Activated CD4-positive, alpha-beta T cell treated with anti-CD3 and anti-CD28 coated beads, Interleukin-2, amount 10 ng/mL, durations not matched to agents 7 days and 5 days (primary cell): ENCODE measurements at regions not wholly inside any gene's neighbourhood (a gene's known extent, or its start where the extent isn't known, plus 50 kb on each side); places are given as distances from the start of the nearest gene placed in this dataset.

ENCODE experiments used
- CTCF ChIA-PET: fragments of 350-600 bp; sonication (Branson Sonifier 250); formaldehyde crosslinking; loops from one replicate; lab custom pipeline; 2021; ENCODE audit warnings: antibody characterized with exemption; lab: Charles Lee
- POLR2A ChIA-PET: fragments of 350-600 bp; sonication (Branson Sonifier 250); formaldehyde crosslinking; loops from one replicate; lab custom pipeline; 2021; ENCODE audit warnings: antibody characterized with exemption; lab: Charles Lee
- DNase-seq: peaks from one replicate; pipeline ENCODE4 v3.0.0-alpha.2; 2020
- H3K27ac Mint-ChIP-seq: one replicate; pipeline ENCODE4 v1.8.0; 2021; ENCODE audit warnings: mild to moderate bottlenecking, moderate library complexity, mixed read lengths
- H3K27me3 Mint-ChIP-seq: one replicate; pipeline ENCODE4 v1.8.0; 2021; ENCODE audit warnings: mixed read lengths
- H3K36me3 Mint-ChIP-seq: one replicate; pipeline ENCODE4 v1.8.0; 2021; ENCODE audit warnings: low read depth, mixed read lengths
- H3K4me1 Mint-ChIP-seq: one replicate; pipeline ENCODE4 v1.8.0; 2021; ENCODE audit warnings: mixed read lengths
- H3K4me3 Mint-ChIP-seq: one replicate; pipeline ENCODE4 v1.8.0; 2021; ENCODE audit warnings: mild to moderate bottlenecking, moderate library complexity, mixed read lengths
- H3K9me3 Mint-ChIP-seq: one replicate; pipeline ENCODE4 v1.8.0; 2021; ENCODE audit warnings: mixed read lengths

DNA sequence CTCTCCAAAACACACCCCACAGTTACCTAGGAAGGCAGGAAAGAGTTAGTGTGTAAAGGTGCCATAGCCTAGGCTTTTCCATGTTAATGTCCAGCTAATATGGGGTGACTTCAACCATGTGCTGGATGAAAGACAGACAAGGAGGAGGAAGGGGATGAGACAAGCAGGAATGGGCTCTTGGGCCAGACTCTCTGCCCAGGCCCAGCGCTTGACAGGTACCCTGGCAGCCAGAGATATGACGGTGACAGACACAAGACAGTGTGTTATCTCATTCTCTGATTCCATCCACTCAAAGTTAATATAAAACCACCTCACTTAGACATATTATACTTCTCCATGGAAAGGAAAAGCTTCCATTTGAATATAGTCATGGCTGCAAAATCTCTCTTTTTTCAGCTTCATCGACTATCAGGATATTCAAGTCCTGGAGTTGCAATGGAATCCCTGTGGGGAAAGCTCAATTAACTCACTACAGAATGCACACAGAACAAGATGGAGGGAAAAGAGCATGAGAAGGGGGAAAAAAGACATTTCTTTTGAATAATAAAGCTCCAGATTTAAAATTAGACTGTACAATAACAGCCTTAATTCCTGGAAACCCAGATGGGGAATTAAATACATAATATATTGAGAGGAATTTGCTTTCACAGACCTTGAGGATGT is 596.7 kb downstream of the TOX3 start:
- no peak overlapping the region for H3K4me3 Mint-ChIP-seq
- no peaks in the 10 kb centered on the region for H3K27me3 Mint-ChIP-seq
- CTCF ChIA-PET, result no interaction called here
- POLR2A ChIA-PET, result no interaction called here
- no peak for DNase-seq
- H3K9me3 Mint-ChIP-seq, result no peaks in the 10 kb centered on the region
- no peaks in the 10 kb centered on the region for H3K36me3 Mint-ChIP-seq
- no peak overlapping the region for H3K27ac Mint-ChIP-seq
- no peaks in the 10 kb centered on the region for H3K4me1 Mint-ChIP-seq

DNA sequence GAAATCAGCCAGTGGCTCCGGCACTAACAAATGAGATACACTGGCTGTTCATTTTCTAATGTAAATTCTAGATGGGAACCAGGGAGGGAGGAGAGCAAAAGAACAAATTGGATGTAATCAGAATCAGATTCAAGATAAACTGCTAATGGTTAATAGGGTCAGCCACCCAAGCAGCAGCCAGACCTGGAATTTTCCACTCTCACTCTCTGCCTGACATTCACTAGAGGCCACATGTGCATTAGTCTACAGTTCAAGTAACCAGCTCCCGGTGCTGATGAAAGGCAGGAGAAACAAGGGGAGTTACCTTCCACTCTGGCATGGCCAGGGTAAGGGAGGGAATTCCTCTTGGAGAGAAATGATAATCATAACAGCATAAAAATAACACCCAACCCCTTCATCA is 597.7 kb downstream of the TOX3 start:
- Mint-ChIP-seq H3K27ac (no peak overlapping the region), H3K4me3 (no peak overlapping the region), H3K36me3 (no peaks in the 10 kb centered on the region), H3K27me3 (no peaks in the 10 kb centered on the region), H3K9me3 (no peaks in the 10 kb centered on the region), H3K4me1 (no peaks in the 10 kb centered on the region)
- ChIA-PET POLR2A (no interaction called here), CTCF (no interaction called here)
- DNase-seq, result no peak

- peaks cover 11% of the 10 kb centered on the region for H3K9me3 Mint-ChIP-seq
Measured at GRCh38 chr16:51941412-51941811, 605.5 kb downstream of the TOX3 start.

GRCh38 chr16:51940183-51940582 is 606.8 kb downstream of the TOX3 start:
- Mint-ChIP-seq H3K27ac (no peak overlapping the region), H3K36me3 (no peaks in the 10 kb centered on the region), H3K4me3 (no peak overlapping the region), H3K27me3 (no peaks in the 10 kb centered on the region), H3K4me1 (no peaks in the 10 kb centered on the region), H3K9me3 (peaks cover 11% of the 10 kb centered on the region)
- DNase-seq, result no peak
- CTCF ChIA-PET, result no interaction called here
- POLR2A ChIA-PET, result no interaction called here

More at GRCh38 chr16:51941412-51941811, 605.5 kb downstream of the TOX3 start:
- H3K4me3 Mint-ChIP-seq, result no peak overlapping the region
- POLR2A ChIA-PET, result no interaction called here
- H3K27me3 Mint-ChIP-seq, result no peaks in the 10 kb centered on the region
- no peaks in the 10 kb centered on the region for H3K36me3 Mint-ChIP-seq
- H3K4me1 Mint-ChIP-seq, result no peaks in the 10 kb centered on the region
- CTCF ChIA-PET, result no interaction called here
- H3K27ac Mint-ChIP-seq, result no peak overlapping the region
- DNase-seq, result no peak

DNA sequence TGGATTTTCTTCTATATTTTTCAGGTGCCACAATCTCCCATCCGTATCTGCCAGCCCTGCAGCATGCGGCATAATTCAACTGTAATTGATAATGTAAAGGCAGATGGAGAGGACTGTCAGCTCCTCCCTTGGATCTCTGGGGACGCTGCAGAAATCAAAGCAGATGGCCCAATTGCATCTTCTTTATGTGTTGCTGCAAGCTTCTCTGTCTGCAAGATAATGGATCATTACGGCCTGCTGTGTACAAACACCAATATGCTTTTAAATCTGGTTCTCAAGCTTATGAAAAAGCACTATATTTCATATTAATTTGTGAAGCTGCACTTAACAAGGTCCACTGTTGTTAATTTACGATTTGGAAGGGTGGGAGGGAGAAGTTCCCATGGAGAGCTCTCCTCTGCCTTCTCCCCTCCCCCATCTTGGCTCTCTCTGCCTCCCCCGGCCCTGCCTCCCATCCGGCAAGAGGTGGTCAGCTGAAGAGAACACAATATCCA is 607.5 kb downstream of the TOX3 start:
- Mint-ChIP-seq H3K27ac (no peak overlapping the region), H3K27me3 (no peaks in the 10 kb centered on the region), H3K4me3 (no peak overlapping the region), H3K36me3 (no peaks in the 10 kb centered on the region), H3K4me1 (no peaks in the 10 kb centered on the region), H3K9me3 (peaks cover 11% of the 10 kb centered on the region)
- ChIA-PET POLR2A (no interaction called here), CTCF (no interaction called here)
- no peak for DNase-seq

DNA sequence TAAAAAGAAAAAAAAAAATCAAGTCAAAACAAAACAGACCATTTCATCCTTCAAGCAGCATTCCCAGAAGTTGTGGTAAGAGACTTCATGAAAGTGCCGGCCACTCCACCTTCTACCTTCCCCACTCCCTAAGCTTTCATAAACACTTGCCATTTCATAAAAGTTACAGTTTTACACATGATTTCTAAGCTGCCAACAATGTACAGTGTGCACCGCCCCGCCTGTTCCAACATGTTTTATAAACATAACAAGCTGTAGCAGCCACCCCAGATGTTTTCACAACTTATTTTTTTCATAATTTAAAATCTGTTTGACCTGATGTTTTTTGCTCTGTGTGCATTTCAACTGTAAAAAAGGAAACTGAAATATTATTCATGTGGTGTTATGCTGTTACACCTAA is 608.1 kb downstream of the TOX3 start:
- no peak overlapping the region for H3K4me3 Mint-ChIP-seq
- ChIA-PET POLR2A (no interaction called here), CTCF (no interaction called here)
- H3K27ac Mint-ChIP-seq, result no peak overlapping the region
- DNase-seq, result no peak
- H3K27me3 Mint-ChIP-seq, result no peaks in the 10 kb centered on the region
- H3K9me3 Mint-ChIP-seq, result peaks cover 9% of the 10 kb centered on the region
- no peaks in the 10 kb centered on the region for H3K36me3 Mint-ChIP-seq
- no peaks in the 10 kb centered on the region for H3K4me1 Mint-ChIP-seq

GRCh38 chr16:51937771-51938170 is 609.2 kb downstream of the TOX3 start:
- no peak overlapping the region for H3K27ac Mint-ChIP-seq
- DNase-seq, result no peak
- no peaks in the 10 kb centered on the region for H3K27me3 Mint-ChIP-seq
- ChIA-PET CTCF (no interaction called here), POLR2A (no interaction called here)
- no peak overlapping the region for H3K4me3 Mint-ChIP-seq
- peaks cover 7% of the 10 kb centered on the region for H3K9me3 Mint-ChIP-seq
- no peaks in the 10 kb centered on the region for H3K4me1 Mint-ChIP-seq
- H3K36me3 Mint-ChIP-seq, result no peaks in the 10 kb centered on the region

DNA sequence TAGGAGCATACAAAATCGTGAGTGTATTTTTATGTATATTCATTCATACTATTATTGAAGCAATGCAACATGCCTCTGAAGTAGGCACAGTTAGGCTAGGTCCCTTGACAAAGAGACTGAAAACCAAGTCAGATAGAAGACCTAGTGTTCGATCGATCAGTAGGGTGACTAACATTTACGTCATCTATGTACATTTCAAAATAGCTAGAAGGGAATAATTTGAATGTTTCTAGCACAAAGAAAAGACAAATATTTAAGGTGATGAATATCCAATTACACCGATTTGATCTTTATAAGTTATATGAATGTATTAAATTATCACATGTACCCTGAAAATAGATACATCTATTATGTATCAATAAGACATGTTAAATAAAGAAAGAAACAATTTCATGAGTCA is 610.1 kb downstream of the TOX3 start:
- H3K27me3 Mint-ChIP-seq, result no peaks in the 10 kb centered on the region
- H3K9me3 Mint-ChIP-seq, result peaks cover 7% of the 10 kb centered on the region
- H3K36me3 Mint-ChIP-seq, result no peaks in the 10 kb centered on the region
- no peak overlapping the region for H3K4me3 Mint-ChIP-seq
- H3K27ac Mint-ChIP-seq, result no peak overlapping the region
- no peak for DNase-seq
- POLR2A ChIA-PET, result no interaction called here
- CTCF ChIA-PET, result interaction anchor here (1.0 kb wide), 1 partner anchor 22 kb away, joined by 3 read pairs; no protein-coding TSS in a partner anchor
- no peaks in the 10 kb centered on the region for H3K4me1 Mint-ChIP-seq

- CTCF ChIA-PET, result no interaction called here
- no peak for DNase-seq
- Mint-ChIP-seq H3K4me3 (no peak overlapping the region), H3K27me3 (no peaks in the 10 kb centered on the region), H3K4me1 (no peaks in the 10 kb centered on the region), H3K36me3 (no peaks in the 10 kb centered on the region), H3K9me3 (peaks cover 8% of the 10 kb centered on the region), H3K27ac (no peak overlapping the region)
- POLR2A ChIA-PET, result no interaction called here
Measured at GRCh38 chr16:51932317-51932716, 614.6 kb downstream of the TOX3 start.

DNA sequence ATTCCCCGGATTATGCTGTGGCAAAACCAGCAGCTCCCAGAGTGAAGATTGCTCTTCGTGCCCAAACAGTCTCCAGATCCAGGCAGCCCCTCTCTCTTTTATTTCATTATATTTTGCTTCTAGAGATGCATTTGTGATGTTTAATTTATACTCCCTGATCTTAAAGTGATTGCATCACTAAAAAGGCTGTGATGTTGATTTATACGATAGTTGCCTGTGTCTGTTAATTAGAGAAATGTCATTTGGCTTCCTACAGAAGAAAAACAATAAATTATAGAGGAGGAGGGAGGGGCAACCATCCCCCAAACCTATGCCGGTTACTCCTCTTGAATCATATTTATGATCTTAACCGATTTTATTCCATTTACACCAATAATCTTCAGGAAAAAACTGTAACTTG is 615.3 kb downstream of the TOX3 start:
- CTCF ChIA-PET, result no interaction called here
- Mint-ChIP-seq H3K27me3 (no peaks in the 10 kb centered on the region), H3K4me1 (no peaks in the 10 kb centered on the region), H3K9me3 (peaks cover 8% of the 10 kb centered on the region), H3K4me3 (no peak overlapping the region), H3K27ac (no peak overlapping the region), H3K36me3 (no peaks in the 10 kb centered on the region)
- DNase-seq, result no peak
- POLR2A ChIA-PET, result no interaction called here

DNA sequence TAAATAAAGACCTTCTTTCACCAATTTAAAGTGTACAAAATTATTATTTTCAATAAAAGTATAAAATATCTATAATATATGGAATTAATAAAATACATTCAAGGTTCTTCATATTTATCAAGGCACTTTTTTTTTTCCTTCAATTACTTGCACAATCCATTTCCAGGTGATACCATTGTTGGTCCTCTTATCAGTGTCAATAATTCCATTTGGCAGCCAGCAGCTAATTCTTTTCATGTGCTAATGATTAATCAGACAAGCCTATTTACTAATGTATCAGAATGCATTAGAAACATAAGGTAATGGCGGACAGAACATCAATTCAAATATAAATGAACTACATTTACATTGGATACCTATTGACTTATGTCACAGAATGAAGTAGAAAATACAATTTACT is 622.2 kb downstream of the TOX3 start:
- no peaks in the 10 kb centered on the region for H3K36me3 Mint-ChIP-seq
- ChIA-PET POLR2A (no interaction called here), CTCF (no interaction called here)
- H3K4me1 Mint-ChIP-seq, result no peaks in the 10 kb centered on the region
- no peaks in the 10 kb centered on the region for H3K27me3 Mint-ChIP-seq
- peaks cover 8% of the 10 kb centered on the region for H3K9me3 Mint-ChIP-seq
- H3K27ac Mint-ChIP-seq, result no peak overlapping the region
- no peak overlapping the region for H3K4me3 Mint-ChIP-seq
- no peak for DNase-seq

DNA sequence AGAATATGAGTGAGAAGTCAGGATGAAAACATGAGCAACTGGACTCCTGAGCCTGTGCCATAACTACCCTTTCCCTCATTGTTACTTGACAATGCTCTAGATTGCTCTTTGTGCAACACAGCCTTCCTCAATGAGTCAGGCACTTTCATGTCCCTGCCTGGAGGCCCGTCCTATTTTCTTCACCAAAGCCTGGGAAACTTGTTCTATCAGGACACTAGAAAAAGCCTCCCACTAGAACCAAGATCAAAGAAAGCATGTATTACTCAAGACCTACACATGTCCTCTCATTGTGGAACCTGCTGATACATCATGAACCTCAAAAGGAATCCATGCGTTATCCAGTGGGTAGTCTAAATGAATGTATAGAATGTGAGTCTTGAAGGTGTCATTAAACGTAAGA is 624.5 kb downstream of the TOX3 start:
- DNase-seq, result no peak
- ChIA-PET POLR2A (no interaction called here), CTCF (no interaction called here)
- no peak overlapping the region for H3K27ac Mint-ChIP-seq
- H3K4me3 Mint-ChIP-seq, result no peak overlapping the region
- no peaks in the 10 kb centered on the region for H3K27me3 Mint-ChIP-seq
- no peaks in the 10 kb centered on the region for H3K36me3 Mint-ChIP-seq
- H3K4me1 Mint-ChIP-seq, result no peaks in the 10 kb centered on the region
- no peaks in the 10 kb centered on the region for H3K9me3 Mint-ChIP-seq

DNA sequence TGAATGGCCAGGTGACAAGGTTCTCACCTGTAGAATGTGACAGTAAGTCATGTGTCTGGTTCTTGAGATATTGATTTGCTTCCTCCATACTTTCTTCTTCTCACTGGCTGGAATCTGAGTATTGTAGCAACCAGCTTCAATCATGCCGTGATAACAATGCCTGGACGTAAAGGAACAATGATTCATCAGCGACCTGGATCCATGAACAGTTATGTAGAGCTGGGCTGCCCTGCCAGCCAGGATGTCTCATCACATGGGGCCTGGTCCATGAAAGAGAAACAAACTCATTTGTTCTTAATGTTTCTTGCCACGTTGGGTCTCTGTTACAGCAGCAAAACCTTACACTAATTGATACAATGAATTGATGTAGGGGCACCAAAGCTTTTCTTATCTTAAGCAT is 627.2 kb downstream of the TOX3 start:
- Mint-ChIP-seq H3K9me3 (no peaks in the 10 kb centered on the region), H3K4me1 (no peaks in the 10 kb centered on the region), H3K4me3 (no peak overlapping the region), H3K27ac (no peak overlapping the region), H3K36me3 (no peaks in the 10 kb centered on the region), H3K27me3 (no peaks in the 10 kb centered on the region)
- POLR2A ChIA-PET, result no interaction called here
- no peak for DNase-seq
- CTCF ChIA-PET, result no interaction called here

GRCh38 chr16:51916814-51917213 is 630.1 kb downstream of the TOX3 start:
- H3K27me3 Mint-ChIP-seq, result no peaks in the 10 kb centered on the region
- no peak for DNase-seq
- H3K4me1 Mint-ChIP-seq, result no peaks in the 10 kb centered on the region
- H3K9me3 Mint-ChIP-seq, result no peaks in the 10 kb centered on the region
- POLR2A ChIA-PET, result no interaction called here
- CTCF ChIA-PET, result no interaction called here
- H3K27ac Mint-ChIP-seq, result no peak overlapping the region
- no peak overlapping the region for H3K4me3 Mint-ChIP-seq
- no peaks in the 10 kb centered on the region for H3K36me3 Mint-ChIP-seq
